GM23338 (cell line): ENCODE measurements at regions not wholly inside any gene's neighbourhood (a gene's known extent, or its start where the extent isn't known, plus 50 kb on each side); places are given as distances from the start of the nearest gene placed in this dataset.

ENCODE experiments used
- CREB1 ChIP-seq: fragments of 250-450 bp; sonication (Bioruptor Pico); IDR thresholded peaks from 2 replicates; pipeline ENCODE4 v1.5.0; 2020; ENCODE audit warnings: low read depth, mild to moderate bottlenecking, moderate library complexity
- ETS1 ChIP-seq: IDR thresholded peaks from 2 replicates; pipeline ENCODE4 v1.6.1; 2016; ENCODE audit warnings: antibody characterized with exemption
- JUNB ChIP-seq: IDR thresholded peaks from one replicate; pipeline ENCODE4 v1.6.1; 2016; ENCODE audit warnings: antibody characterized with exemption; ENCODE audit not compliant: unreplicated experiment
- REST ChIP-seq: IDR thresholded peaks from one replicate; pipeline ENCODE4 v1.6.1; 2018; ENCODE audit warnings: antibody characterized with exemption; ENCODE audit not compliant: unreplicated experiment
- ZNF462 ChIP-seq: fragments of 250-450 bp; sonication (Bioruptor Pico); IDR thresholded peaks from 2 replicates; pipeline ENCODE4 v1.5.0; 2020; ENCODE audit warnings: mild to moderate bottlenecking, moderate library complexity

GRCh38 chr14:46464341-46464740, 187.2 kb downstream of the RPL10L start (continued):
- TF ChIP-seq REST, result no peak
- no peak for TF ChIP-seq CREB1 (CRISPR knock-in tag)
- TF ChIP-seq ETS1, result no peak
- no peak for TF ChIP-seq ZNF462 (CRISPR knock-in tag)
- no peak for TF ChIP-seq JUNB
